Activated B cell treated with CpG ODN at 0.5 μM for 24 hours (primary cell): ENCODE measurements at regions not wholly inside any gene's neighbourhood (a gene's known extent, or its start where the extent isn't known, plus 50 kb on each side); places are given as distances from the start of the nearest gene placed in this dataset.

Experiments used
- ATAC-seq: fragments of 200-7000 bp; cut with Tn5 transposase; one replicate; pipeline ENCODE4 v1.10.0; 2021; ENCODE audit warnings: low read depth, mild to moderate bottlenecking, moderate library complexity
- CTCF ChIA-PET: fragments of 350-600 bp; sonication (Branson Sonifier 250); formaldehyde crosslinking; loops from one replicate; lab custom pipeline; 2021; ENCODE audit warnings: antibody characterized with exemption; lab: Charles Lee
- POLR2A ChIA-PET: fragments of 350-600 bp; sonication (Branson Sonifier 250); formaldehyde crosslinking; loops from one replicate; lab custom pipeline; 2021; ENCODE audit warnings: antibody characterized with exemption; lab: Charles Lee
- DNase-seq: peaks from one replicate; pipeline ENCODE4 v3.0.0; 2022
- H3K27ac Mint-ChIP-seq: one replicate; pipeline ENCODE4 v1.8.0; 2020; ENCODE audit warnings: mixed read lengths
- H3K27me3 Mint-ChIP-seq: one replicate; pipeline ENCODE4 v1.8.0; 2021; ENCODE audit warnings: mixed read lengths
- H3K36me3 Mint-ChIP-seq: one replicate; pipeline ENCODE4 v1.8.0; 2021; ENCODE audit warnings: low read depth, mixed read lengths
- H3K4me1 Mint-ChIP-seq: one replicate; pipeline ENCODE4 v1.8.0; 2021; ENCODE audit warnings: mixed read lengths
- H3K4me3 Mint-ChIP-seq: one replicate; pipeline ENCODE4 v1.8.0; 2020; ENCODE audit warnings: mild to moderate bottlenecking, mixed read lengths
- H3K9me3 Mint-ChIP-seq: one replicate; pipeline ENCODE4 v1.8.0; 2020; ENCODE audit warnings: mixed read lengths
- CTCF ChIP-seq: fragments of 200-600 bp; IDR thresholded peaks from one replicate; pipeline ENCODE4 v1.8.0; 2022; ENCODE audit warnings: antibody characterized with exemption, mild to moderate bottlenecking
- intact Hi-C: fragments of 100-400 bp; cut with micrococcal nuclease; formaldehyde crosslinking; loops from one replicate; pipeline ENCODE4 v1.15.1; 2024

- Mint-ChIP-seq H3K4me3 (no peak overlapping the region), H3K4me1 (no peaks in the 10 kb centered on the region), H3K36me3 (no peaks in the 10 kb centered on the region), H3K27ac (no peak overlapping the region), H3K27me3 (peaks cover 2% of the 10 kb centered on the region), H3K9me3 (no peaks in the 10 kb centered on the region)
- CTCF ChIA-PET = interaction anchor here (0.8 kb wide), 1 partner anchor 295 kb away, joined by 3 read pairs; no protein-coding TSS in a partner anchor
- POLR2A ChIA-PET = no interaction called here
- no peak for TF ChIP-seq CTCF
- intact Hi-C loops = no loop called here
- no peak for DNase-seq
- ATAC-seq = no peak
Observed at GRCh38 chr12:13365748-13366366, 169.3 kb downstream of the EMP1 start.

GRCh38 chr12:13362260-13362841 is 165.8 kb downstream of the EMP1 start:
- Mint-ChIP-seq H3K4me1 (no peaks in the 10 kb centered on the region), H3K4me3 (no peak overlapping the region), H3K9me3 (no peaks in the 10 kb centered on the region), H3K36me3 (no peaks in the 10 kb centered on the region), H3K27me3 (peaks cover 11% of the 10 kb centered on the region), H3K27ac (no peak overlapping the region)
- ATAC-seq (peak; percentile 84), DNase-seq (peak; percentile 33)
- ChIA-PET POLR2A (no interaction called here), CTCF (interaction anchor here (0.7 to 3.4 kb wide), 30 partner anchors 9 to 1301 kb away, joined by 3 to 95 read pairs (median 4); no protein-coding TSS in a partner anchor)
- TF ChIP-seq CTCF = peak; percentile 63
- intact Hi-C loops = loop anchor here (1.0 to 5.0 kb wide), 7 partner anchors 84 to 805 kb away; no protein-coding TSS in a partner anchor

- ChIA-PET POLR2A (no interaction called here), CTCF (interaction anchor here (0.7 to 3.4 kb wide), 2 partner anchors 301 to 496 kb away, joined by 3 to 95 read pairs; no protein-coding TSS in a partner anchor)
- TF ChIP-seq CTCF = no peak
- ATAC-seq (no peak), DNase-seq (no peak)
- H3K4me3 Mint-ChIP-seq = no peak overlapping the region
- no peaks in the 10 kb centered on the region for H3K36me3 Mint-ChIP-seq
- H3K9me3 Mint-ChIP-seq = no peaks in the 10 kb centered on the region
- intact Hi-C loops = loop anchor here (5.0 kb wide), 2 partner anchors 442 to 503 kb away; no protein-coding TSS in a partner anchor
- no peak overlapping the region for H3K27ac Mint-ChIP-seq
- H3K4me1 Mint-ChIP-seq = no peaks in the 10 kb centered on the region
- peaks cover 11% of the 10 kb centered on the region for H3K27me3 Mint-ChIP-seq
Observed at GRCh38 chr12:13359636-13360035, 163.1 kb downstream of the EMP1 start.

- DNase-seq (no peak), ATAC-seq (no peak)
- Mint-ChIP-seq H3K27me3 (peaks cover 11% of the 10 kb centered on the region), H3K4me1 (no peaks in the 10 kb centered on the region), H3K4me3 (no peak overlapping the region), H3K9me3 (no peaks in the 10 kb centered on the region), H3K36me3 (no peaks in the 10 kb centered on the region), H3K27ac (no peak overlapping the region)
- POLR2A ChIA-PET = no interaction called here
- CTCF ChIA-PET = no interaction called here
- no peak for TF ChIP-seq CTCF
- intact Hi-C loops = no loop called here
Observed at GRCh38 chr12:13358391-13358905, 161.9 kb downstream of the EMP1 start.

GRCh38 chr12:13350946-13351345 is 154.4 kb downstream of the EMP1 start:
- Mint-ChIP-seq H3K27ac (no peak overlapping the region), H3K4me1 (no peaks in the 10 kb centered on the region), H3K9me3 (no peaks in the 10 kb centered on the region), H3K36me3 (no peaks in the 10 kb centered on the region), H3K4me3 (no peak overlapping the region), H3K27me3 (peaks cover 29% of the 10 kb centered on the region)
- TF ChIP-seq CTCF = no peak
- ATAC-seq (no peak), DNase-seq (no peak)
- CTCF ChIA-PET = interaction anchor here (1.5 to 2.3 kb wide), 3 partner anchors 11 to 310 kb away, joined by 3 to 7 read pairs (median 7); no protein-coding TSS in a partner anchor
- POLR2A ChIA-PET = no interaction called here
- intact Hi-C loops = no loop called here
